Epithelial cell of proximal tubule (primary cell): ENCODE measurements at regions not wholly inside any gene's neighbourhood (a gene's known extent, or its start where the extent isn't known, plus 50 kb on each side); places are given as distances from the start of the nearest gene placed in this dataset.
"Not testable (repeated sequence)": the region's sequence is repeated elsewhere in the genome, so short reads cannot be mapped to it uniquely, and the experiment has no call there.

Experiments
- DNase-seq: peaks from one replicate; pipeline ENCODE4 v3.0.0-alpha.2; 2011; ENCODE audit warnings: low read depth
- H3K4me3 ChIP-seq: 2 replicates; pipeline ENCODE4 v1.5.1; 2011; ENCODE audit warnings: low read depth, mild to moderate bottlenecking, low read length
- CTCF ChIP-seq: conservative IDR thresholded peaks from 2 replicates; pipeline ENCODE4 v1.5.1; 2012; ENCODE audit warnings: low read depth, mild to moderate bottlenecking, low read length

GRCh38 chr2:10224734-10225133, 78.0 kb upstream of the HPCAL1 start:
- TF ChIP-seq CTCF: no peak
- no peak for DNase-seq
- no peak overlapping the region for H3K4me3 ChIP-seq

DNA sequence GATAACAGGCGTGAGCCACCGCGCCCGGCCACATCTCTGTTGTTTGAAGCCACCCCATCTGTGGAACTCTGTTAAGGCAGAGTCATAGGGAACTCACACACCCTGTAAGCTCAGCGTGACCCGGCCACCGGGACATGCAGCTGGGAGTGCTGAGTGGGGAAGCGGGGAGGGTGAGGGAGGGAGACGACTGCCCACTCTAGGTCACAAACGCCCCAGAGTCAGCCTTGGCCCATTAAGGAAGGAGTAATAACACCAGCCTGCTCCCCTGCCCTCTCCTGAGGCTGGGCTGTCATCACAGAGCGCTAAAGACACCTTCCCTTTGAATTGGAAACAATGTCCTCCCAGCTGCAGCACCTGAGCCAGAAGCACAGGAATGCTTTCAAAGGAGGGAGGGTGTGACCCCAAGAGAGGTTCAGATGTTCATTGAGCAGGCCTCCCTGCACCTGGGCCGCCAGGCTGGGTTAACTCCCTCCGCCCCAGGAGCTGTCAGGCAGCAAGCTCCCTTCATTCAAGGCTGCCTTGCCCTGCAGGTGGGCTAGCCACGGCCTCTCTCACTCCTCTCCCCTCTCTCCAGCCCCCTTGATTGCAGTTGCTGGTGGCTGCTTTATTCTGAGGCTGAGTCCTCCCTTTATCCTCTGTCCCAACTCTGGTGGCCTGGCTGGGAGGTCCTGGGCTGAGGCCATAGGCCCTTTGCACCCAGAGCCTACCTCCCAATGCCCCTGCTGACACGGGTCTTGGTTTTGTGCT, 77.2 kb upstream of the HPCAL1 start:
- no peak for DNase-seq
- no peak overlapping the region for H3K4me3 ChIP-seq
- no peak for TF ChIP-seq CTCF

DNA sequence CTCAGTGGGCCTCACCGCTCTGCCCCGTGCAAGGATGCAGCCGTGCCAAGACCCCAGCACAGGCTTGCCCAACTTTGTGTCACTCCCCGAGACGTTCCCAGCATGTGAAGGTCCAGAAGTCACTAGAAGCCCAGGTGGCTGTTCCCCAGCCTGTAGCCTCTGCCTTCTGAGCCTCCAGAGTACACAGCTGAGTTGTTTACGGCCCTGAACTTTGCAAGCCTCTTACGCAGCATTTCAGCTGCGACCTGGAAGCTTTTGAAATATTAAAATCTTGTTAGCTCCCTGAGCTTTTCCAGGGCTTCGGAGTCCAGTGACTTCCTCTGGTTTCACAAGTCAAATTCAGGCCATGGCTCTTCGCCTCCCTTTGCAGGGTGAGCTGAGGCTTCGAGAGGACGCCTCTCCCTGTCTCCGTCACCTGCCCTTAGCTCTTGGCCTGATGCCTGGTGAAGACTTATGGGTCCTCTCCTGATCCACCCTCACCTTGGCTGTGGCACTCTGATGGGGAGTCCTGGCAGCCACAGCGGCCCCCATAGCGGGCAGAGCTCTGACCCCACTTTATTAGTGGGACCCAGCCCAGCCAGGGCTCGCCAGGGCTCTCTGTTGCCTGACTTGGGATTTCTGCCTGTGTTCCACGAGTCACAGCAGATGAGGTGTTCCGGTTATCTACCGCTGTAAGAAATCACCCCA, 76.5 kb upstream of the HPCAL1 start:
- no peak overlapping the region for H3K4me3 ChIP-seq
- no peak for TF ChIP-seq CTCF
- DNase-seq: no peak

DNA sequence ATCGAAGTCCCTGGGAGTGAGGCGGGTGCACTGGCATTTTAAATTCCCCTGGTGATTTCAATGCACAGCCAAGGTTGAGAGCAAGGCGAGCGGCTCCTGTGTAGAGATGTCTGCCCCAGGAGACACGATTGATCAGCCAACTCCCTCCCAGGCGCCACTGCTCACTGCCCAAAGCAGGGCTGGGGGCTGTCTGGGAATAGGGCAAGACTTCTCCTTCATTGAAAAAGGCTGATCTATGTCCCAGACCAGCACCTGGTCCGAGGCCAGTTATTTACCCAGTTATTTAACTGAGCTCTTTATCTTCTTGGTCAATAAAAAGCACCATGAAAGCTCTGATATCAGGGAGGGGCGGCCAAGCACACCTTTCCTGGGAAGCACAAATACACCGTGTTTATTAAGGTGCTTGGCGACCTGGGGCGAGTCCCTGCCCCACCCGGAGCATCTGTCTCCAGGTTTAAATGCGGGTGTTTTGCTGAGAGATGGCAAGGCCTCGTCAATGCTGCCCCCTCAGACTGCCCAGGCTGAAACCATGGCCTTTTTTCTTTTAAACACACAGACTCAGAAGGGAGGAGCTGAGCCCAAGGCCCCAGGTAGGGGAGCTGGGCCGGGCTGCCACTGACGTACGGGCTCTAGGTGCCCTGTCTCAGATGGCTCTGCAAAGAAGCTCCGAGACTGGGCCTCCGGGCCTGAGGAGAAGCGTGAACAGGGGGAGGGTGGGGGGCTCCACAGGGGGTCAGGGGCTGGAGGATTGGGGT, 73.9 kb upstream of the HPCAL1 start:
- H3K4me3 ChIP-seq: no peak overlapping the region
- TF ChIP-seq CTCF: no peak
- DNase-seq: no peak

GRCh38 chr2:10229462-10230099, 73.1 kb upstream of the HPCAL1 start:
- H3K4me3 ChIP-seq: no peak overlapping the region
- no peak for TF ChIP-seq CTCF
- no peak for DNase-seq

- no peak for DNase-seq
- H3K4me3 ChIP-seq: no peak overlapping the region
- TF ChIP-seq CTCF: no peak
Observed at GRCh38 chr2:10230499-10230898, 72.2 kb upstream of the HPCAL1 start.

- DNase-seq, H3K4me3 ChIP-seq: not testable (repeated sequence)
Observed at GRCh38 chr2:10230921-10231320, 71.8 kb upstream of the HPCAL1 start.
